A549 (cell line): ENCODE measurements at regions not wholly inside any gene's neighbourhood (a gene's known extent, or its start where the extent isn't known, plus 50 kb on each side); places are given as distances from the start of the nearest gene placed in this dataset.

Experiments used
- ATAC-seq, 2 experiments: fragments of 200-7000 bp in 1 of 2; fragments of >200 bp in 1 of 2; cut with Nextera tagmentation in 1 of 2; cut with Tn5 transposase in 1 of 2; 3 replicates each; pipeline versions ENCODE4 v1.8.0 to v1.9.1; 2018 to 2020; ENCODE audit warnings: mild to moderate bottlenecking in 1 of 2, moderate library complexity in 1 of 2
- CTCF ChIA-PET: fragments of 300-600 bp; sonication (Branson Sonifier 250); formaldehyde crosslinking; extraction: SDS; loops from one replicate; lab custom pipeline; 2021; ENCODE audit warnings: antibody characterized with exemption, inconsistent platforms; lab: Yijun Ruan, JAX
- POLR2A ChIA-PET: fragments of 350-600 bp; formaldehyde crosslinking; extraction: SDS; loops from one replicate; lab custom pipeline; 2021; ENCODE audit warnings: antibody characterized with exemption, inconsistent platforms; lab: Yijun Ruan, JAX
- DNase-seq, 2 experiments: peaks; one replicate each; pipeline versions ENCODE4 v3.0.0 to v3.0.0-alpha.2; 2011 to 2016; ENCODE audit warnings: low read depth in 1 of 2, low spot score in 1 of 2
- FAIRE-seq: peaks from 2 replicates; lab custom pipeline; 2011; peaks lifted over from hg19 to GRCh38; lab: Jason Lieb, UNC
- H3K27ac ChIP-seq, 2 experiments: fragments of >200 bp; sonication (Bioruptor Twin); formaldehyde crosslinking; 3 replicates each; pipeline ENCODE4 v1.5.1; 2016 to 2017
- H3K4me1 ChIP-seq: fragments of >200 bp; sonication (Bioruptor Twin); formaldehyde crosslinking; 3 replicates; pipeline ENCODE4 v1.6.1; 2016
- H3K4me2 ChIP-seq: fragments of >200 bp; sonication (Bioruptor Twin); formaldehyde crosslinking; 3 replicates; pipeline ENCODE4 v1.6.1; 2016
- H3K4me3 ChIP-seq: fragments of >200 bp; sonication (Bioruptor Twin); formaldehyde crosslinking; 3 replicates; pipeline ENCODE4 v1.5.1; 2016
- H3K9me3 ChIP-seq: fragments of >200 bp; sonication (Bioruptor Twin); formaldehyde crosslinking; 3 replicates; pipeline ENCODE4 v1.6.1; 2016
- ATOH8 ChIP-seq: fragments of 250-450 bp; sonication (Bioruptor Pico); IDR thresholded peaks from 2 replicates; pipeline ENCODE4 v1.5.0; 2020; ENCODE audit warnings: low read depth, mild to moderate bottlenecking, moderate library complexity
- BCL3 ChIP-seq: fragments of >200 bp; sonication (Bioruptor Twin); formaldehyde crosslinking; IDR thresholded peaks from 3 replicates; pipeline ENCODE4 v1.6.1; 2016
- CBX2 ChIP-seq: fragments of 200-600 bp; sonication (generic); IDR thresholded peaks from 2 replicates; pipeline ENCODE4 v1.6.1; 2016; ENCODE audit warnings: low read depth, mild to moderate bottlenecking, borderline replicate concordance
- CEBPB ChIP-seq, 2 experiments: fragments of >200 bp in 1 of 2; sonication (Bioruptor Twin) in 1 of 2; formaldehyde crosslinking in 1 of 2; IDR thresholded peaks; 2 replicates each; pipeline ENCODE4 v1.6.1; 2012 to 2016
- CTCF ChIP-seq: fragments of >200 bp; sonication (Bioruptor Twin); formaldehyde crosslinking; IDR thresholded peaks from 3 replicates; pipeline ENCODE4 v1.5.1; 2016
- EHF ChIP-seq: fragments of 250-450 bp; sonication (Bioruptor Pico); IDR thresholded peaks from 2 replicates; pipeline ENCODE4 v1.5.0; 2020; ENCODE audit warnings: mild to moderate bottlenecking
- ESRRA ChIP-seq: fragments of 150-350 bp; IDR thresholded peaks from 2 replicates; pipeline ENCODE4 v1.6.1; 2014; ENCODE audit warnings: mild to moderate bottlenecking, low read length, borderline replicate concordance
- FOSB ChIP-seq: fragments of 250-450 bp; sonication (Bioruptor Pico); IDR thresholded peaks from 2 replicates; pipeline ENCODE4 v1.5.0; 2020; ENCODE audit warnings: mild to moderate bottlenecking, moderate library complexity
- FOXS1 ChIP-seq: fragments of 250-450 bp; sonication (Bioruptor Pico); IDR thresholded peaks from 2 replicates; pipeline ENCODE4 v1.5.0; 2020; ENCODE audit warnings: mild to moderate bottlenecking, moderate library complexity
- HDAC2 ChIP-seq: fragments of 200-600 bp; sonication (generic); IDR thresholded peaks from 2 replicates; pipeline ENCODE4 v1.6.1; 2016
- HEYL ChIP-seq: fragments of 250-450 bp; sonication (Bioruptor Pico); IDR thresholded peaks from 2 replicates; pipeline ENCODE4 v1.8.0; 2021; ENCODE audit warnings: mild to moderate bottlenecking, moderate library complexity
- HOXB13 ChIP-seq: fragments of 250-450 bp; sonication (Bioruptor Pico); IDR thresholded peaks from 2 replicates; pipeline ENCODE4 v1.5.0; 2020; ENCODE audit warnings: low read depth, mild to moderate bottlenecking, moderate library complexity
- HOXB5 ChIP-seq: fragments of 250-450 bp; sonication (Bioruptor Pico); IDR thresholded peaks from 2 replicates; pipeline ENCODE4 v1.5.0; 2020; ENCODE audit warnings: mild to moderate bottlenecking, moderate library complexity
- JUN ChIP-seq, 2 experiments: fragments of >200 bp; sonication (Bioruptor Twin); formaldehyde crosslinking; IDR thresholded peaks; 2 replicates in 1 of 2; 3 replicates in 1 of 2; pipeline ENCODE4 v1.6.1; 2016 to 2017
- KDM1A ChIP-seq: fragments of 200-600 bp; sonication (generic); IDR thresholded peaks from 2 replicates; pipeline ENCODE4 v1.6.1; 2016; ENCODE audit warnings: low read depth, mild to moderate bottlenecking
- KDM5A ChIP-seq: fragments of 200-600 bp; sonication (generic); IDR thresholded peaks from 2 replicates; pipeline ENCODE4 v1.6.1; 2016; ENCODE audit warnings: antibody characterized with exemption, mild to moderate bottlenecking
- MAFK ChIP-seq: fragments of 450-650 bp; IDR thresholded peaks from 2 replicates; pipeline ENCODE4 v1.6.1; 2014; ENCODE audit not compliant: partially characterized antibody
- MAX ChIP-seq: IDR thresholded peaks from 2 replicates; pipeline ENCODE4 v1.6.1; 2012
- MAZ ChIP-seq: fragments of 150-350 bp; IDR thresholded peaks from 2 replicates; pipeline ENCODE4 v1.6.1; 2014; ENCODE audit warnings: antibody characterized with exemption, low read depth, low read length, borderline replicate concordance
- MYC ChIP-seq: IDR thresholded peaks from 2 replicates; pipeline ENCODE4 v1.6.1; 2012; ENCODE audit warnings: mild to moderate bottlenecking, inconsistent platforms, low read length, improper control_type of control experiment, borderline replicate concordance
- NPAS2 ChIP-seq: fragments of 250-450 bp; sonication (Bioruptor Pico); IDR thresholded peaks from 2 replicates; pipeline ENCODE4 v1.8.0; 2022; ENCODE audit warnings: mild to moderate bottlenecking, moderate library complexity, borderline replicate concordance
- NR3C1 ChIP-seq: fragments of >200 bp; sonication (Bioruptor Twin); formaldehyde crosslinking; IDR thresholded peaks from 3 replicates; pipeline ENCODE4 v1.6.1; 2017
- POLR2AphosphoS2 ChIP-seq: conservative IDR thresholded peaks from 2 replicates; pipeline ENCODE4 v1.6.1; 2012; ENCODE audit warnings: low read length, improper control_type of control experiment, inconsistent platforms
- RARB ChIP-seq: fragments of 250-450 bp; sonication (Bioruptor Pico); IDR thresholded peaks from 2 replicates; pipeline ENCODE4 v1.8.0; 2021; ENCODE audit warnings: mild to moderate bottlenecking, moderate library complexity
- RFX5 ChIP-seq: fragments of 450-650 bp; IDR thresholded peaks from 2 replicates; pipeline ENCODE4 v1.7.1; 2014; ENCODE audit warnings: antibody characterized with exemption, mild to moderate bottlenecking, moderate library complexity
- SMC3 ChIP-seq: fragments of >200 bp; sonication (Bioruptor Twin); formaldehyde crosslinking; IDR thresholded peaks from 3 replicates; pipeline ENCODE4 v1.6.1; 2018; ENCODE audit warnings: inconsistent platforms
- SREBF2 ChIP-seq: fragments of 450-650 bp; IDR thresholded peaks from 2 replicates; pipeline ENCODE4 v1.6.1; 2014; ENCODE audit warnings: mild to moderate bottlenecking, moderate library complexity
- TP53 ChIP-seq: fragments of 250-450 bp; sonication (Bioruptor Pico); IDR thresholded peaks from 2 replicates; pipeline ENCODE4 v1.5.0; 2021; ENCODE audit warnings: mild to moderate bottlenecking, moderate library complexity
- ZNF302 ChIP-seq: fragments of 250-450 bp; sonication (Bioruptor Pico); IDR thresholded peaks from 2 replicates; pipeline ENCODE4 v1.9.0; 2021; ENCODE audit warnings: inconsistent platforms, mild to moderate bottlenecking, moderate library complexity
- WGBS: methylation state at CpG from one replicate; pipeline ENCODE4 v1.1.6; 2017; ENCODE audit errors: missing lambda C conversion rate; 5-methylcytosine and 5-hydroxymethylcytosine counted together

GRCh38 chr20:30599990-30600389 lies 657.5 kb upstream of the DEFB115 start:
- FAIRE-seq, result no peak

GRCh38 chr20:30601974-30602373 lies 655.5 kb upstream of the DEFB115 start:
- TF ChIP-seq HOXB13 (no peak), HEYL (no peak), CTCF (no peak), RFX5 (no peak), KDM5A (no peak), SMC3 (no peak), CEBPB (IDR thresholded peaks at IDR 0.05) (no peak)
- no peak for DNase-seq
- no peak for FAIRE-seq
- no peak overlapping the region for H3K27ac ChIP-seq
- no peak overlapping the region for H3K4me3 ChIP-seq
- CTCF ChIA-PET, result no interaction called here
- WGBS, result 0% methylated on average over 2 of the region's 2 CpGs
- H3K4me1 ChIP-seq, result no peaks in the 10 kb centered on the region
- ATAC-seq, result no peak
- POLR2A ChIA-PET, result no interaction called here
- no peak overlapping the region for H3K4me2 ChIP-seq
- H3K9me3 ChIP-seq, result peaks cover 16% of the 10 kb centered on the region

More at GRCh38 chr20:30599990-30600389, 657.5 kb upstream of the DEFB115 start:
- CTCF ChIA-PET, result no interaction called here
- no peak overlapping the region for H3K27ac ChIP-seq
- DNase-seq (no peak), ATAC-seq (no peak)
- H3K4me1 ChIP-seq, result no peaks in the 10 kb centered on the region
- WGBS, result 50% methylated on average over 2 of the region's 2 CpGs
- no peak for TF ChIP-seq HEYL
- no peak for TF ChIP-seq RARB (CRISPR knock-in tag)
- no peak for TF ChIP-seq TP53
- TF ChIP-seq MYC, result no peak
- no peak for TF ChIP-seq CBX2
- no peak for TF ChIP-seq MAX
- no peak for TF ChIP-seq SREBF2
- no peak for TF ChIP-seq ESRRA
- TF ChIP-seq NPAS2 (CRISPR knock-in tag), result no peak
- no peak for TF ChIP-seq KDM1A
- TF ChIP-seq FOXS1 (CRISPR knock-in tag), result no peak
- TF ChIP-seq ZNF302 (CRISPR knock-in tag), result no peak
- TF ChIP-seq BCL3, result no peak
- no peak for TF ChIP-seq NR3C1
- TF ChIP-seq MAZ, result no peak
- no peak for TF ChIP-seq MAFK
- no peak for TF ChIP-seq HOXB13
- no peaks in the 10 kb centered on the region; the same call in 2 of the 3 replicates for H3K9me3 ChIP-seq
- POLR2A ChIA-PET, result no interaction called here
- H3K4me3 ChIP-seq, result no peak overlapping the region
- H3K4me2 ChIP-seq, result no peak overlapping the region

GRCh38 chr20:30602424-30602823 lies 655.0 kb upstream of the DEFB115 start:
- ChIA-PET POLR2A (no interaction called here), CTCF (no interaction called here)
- H3K4me3 ChIP-seq, result no peak overlapping the region
- FAIRE-seq, result no peak
- H3K4me2 ChIP-seq, result no peak overlapping the region
- H3K4me1 ChIP-seq, result no peaks in the 10 kb centered on the region
- 0% methylated on average over 3 of the region's 3 CpGs for WGBS
- H3K9me3 ChIP-seq, result peaks cover 20% of the 10 kb centered on the region
- TF ChIP-seq ESRRA, result no peak
- TF ChIP-seq EHF (CRISPR knock-in tag), result no peak
- no peak for TF ChIP-seq ATOH8 (CRISPR knock-in tag)
- TF ChIP-seq FOSB, result no peak
- no peak for TF ChIP-seq JUN (IDR thresholded peaks at IDR 0.05)
- no peak for TF ChIP-seq HDAC2
- no peak for TF ChIP-seq HOXB5 (CRISPR knock-in tag)
- TF ChIP-seq POLR2AphosphoS2, result no peak
- no peak for TF ChIP-seq HOXB13
- no peak for ATAC-seq
- H3K27ac ChIP-seq, result no peak overlapping the region
- DNase-seq, result no peak
